ENCODE measurements at regions not wholly inside any gene's neighbourhood (a gene's known extent, or its start where the extent isn't known, plus 50 kb on each side); places are given as distances from the start of the nearest gene placed in this dataset.

- peak overlapping the region; percentile 22 for H4K91ac ChIP-seq (ENCODE audit: insufficient read depth, low read depth, low read length)
- H3K9me3 ChIP-seq (ENCODE audit: control insufficient read depth, insufficient read depth, low read length) = no peaks in the 10 kb centered on the region
- peak overlapping the region; percentile 82; the same call in 2 of the 3 replicates for H2BK15ac ChIP-seq (ENCODE audit: low read depth, low read length)
- H3K4me3 ChIP-seq (ENCODE audit: insufficient read depth, low read depth, low read length) = no peak overlapping the region
- no peak overlapping the region for H3K9ac ChIP-seq (ENCODE audit: low read depth, low read length)
- H3K56ac ChIP-seq (ENCODE audit: extremely low read depth, insufficient read depth, low read length) = no peak overlapping the region
- peak overlapping the region; percentile 88 for H2BK20ac ChIP-seq (ENCODE audit: low read depth, low read length)
- TF ChIP-seq CTCF (conservative IDR thresholded peaks at IDR 0.05; ENCODE audit: low read depth, low read length) = no peak
- no peak for TF ChIP-seq USF2 (IDR thresholded peaks at IDR 0.05; ENCODE audit: low read depth, low read length)
- no peak for TF ChIP-seq ELK1 (IDR thresholded peaks at IDR 0.05; ENCODE audit: borderline replicate concordance, low read depth, low read length)
- TF ChIP-seq RFX5 (IDR thresholded peaks at IDR 0.05; ENCODE audit: low read depth, low read length) = no peak
- TF ChIP-seq RCOR1 (IDR thresholded peaks at IDR 0.05; ENCODE audit: insufficient replicate concordance, low read length) = no peak
- no peak for TF ChIP-seq MXI1 (IDR thresholded peaks at IDR 0.05; ENCODE audit: borderline replicate concordance, low read depth, low read length)
- TF ChIP-seq MAFK (IDR thresholded peaks at IDR 0.05; ENCODE audit: low read depth, low read length) = no peak
- no peak for TF ChIP-seq CEBPB (IDR thresholded peaks at IDR 0.05; ENCODE audit: low read depth, low read length)
- TF ChIP-seq RAD21 (IDR thresholded peaks at IDR 0.05; ENCODE audit: low read length) = no peak
- no peak for TF ChIP-seq MAZ (IDR thresholded peaks at IDR 0.05; ENCODE audit: borderline replicate concordance, low read depth, low read length)
- no peak for TF ChIP-seq BHLHE40 (IDR thresholded peaks at IDR 0.05; ENCODE audit: low read depth, low read length)
- no peak for TF ChIP-seq FOS (IDR thresholded peaks at IDR 0.05; ENCODE audit: low read depth, low read length)
- TF ChIP-seq SMC3 (IDR thresholded peaks at IDR 0.05; ENCODE audit: low read depth, low read length) = no peak
- no peak for TF ChIP-seq NFE2L2 (IDR thresholded peaks at IDR 0.05; ENCODE audit: low read depth, low read length)
- TF ChIP-seq POLR2A (IDR thresholded peaks at IDR 0.05; ENCODE audit: low read depth, low read length) = no peak
- no peak for TF ChIP-seq CHD1 (IDR thresholded peaks at IDR 0.05; ENCODE audit: low read depth, low read length)
- H2BK120ac ChIP-seq (ENCODE audit: low read depth, low read length) = peak overlapping the region; percentile 99
- peak overlapping the region; percentile 88 for H3K18ac ChIP-seq (ENCODE audit: low read depth, low read length)
- dilution Hi-C loops (cut with HindIII; ENCODE audit: low sequenced_read_pairs, unreplicated experiment) = no loop called here
- BruUV-seq (replicated peaks) = no TSS peak
- intact Hi-C loops (cut with micrococcal nuclease) = loop anchor here (10.0 kb wide), 1 partner anchor 530 kb away; the partner anchor contains the start of gene IGFBP3
- no peaks in the 10 kb centered on the region for H3K79me1 ChIP-seq (ENCODE audit: low read depth in 1 of 2, low read length in 2 of 2)
- in situ Hi-C loops (cut with MboI; ENCODE audit: low sequenced_read_pairs) = no loop called here
- peak overlapping the region; percentile 57; the same call in 1 of the 2 replicates for H2AK5ac ChIP-seq (ENCODE audit: low read depth, low read length)
- DNase-seq (peak; percentile 7), ATAC-seq (ENCODE audit: low read depth) (no peak)
- no peak overlapping the region for H2BK5ac ChIP-seq (ENCODE audit: low read depth, low read length, poor library complexity, severe bottlenecking)
- no peak overlapping the region; the same call in 1 of the 2 replicates for H3K23ac ChIP-seq (ENCODE audit: low read depth, low read length)
- no peak overlapping the region for H3K27ac ChIP-seq (ENCODE audit: insufficient read depth, low read length)
- peak overlapping the region; percentile 26 to 28; a peak in 3 of 4 replicates for H4K8ac ChIP-seq (ENCODE audit: low read depth in 2 of 2, low read length in 2 of 2)
- H3K9me1 ChIP-seq (ENCODE audit: insufficient read depth, low read length) = no peaks in the 10 kb centered on the region
- H4K20me1 ChIP-seq (ENCODE audit: insufficient read depth, low read length) = no peaks in the 10 kb centered on the region
- H3K14ac ChIP-seq (replicated peaks; ENCODE audit: low read depth, low read length) = no peak overlapping the region
- H3K4ac ChIP-seq (ENCODE audit: low read depth, low read length) = peak overlapping the region; percentile 94
- no peaks in the 10 kb centered on the region for H3K36me3 ChIP-seq (ENCODE audit: control insufficient read depth, insufficient read depth, low read length)
- H3K4me2 ChIP-seq (ENCODE audit: low read depth, low read length) = no peak overlapping the region
- WGBS, 2 experiments (ENCODE audit: extremely low coverage in 2 of 2, insufficient read length in 1 of 2) = 75% methylated on average over 2 of the region's 2 CpGs; no CpG with 5 or more reads in 1 of the 2 experiments
- H2AK9ac ChIP-seq (replicated peaks; ENCODE audit: low read depth, low read length, poor library complexity) = no peak overlapping the region
- ChIA-PET CTCF (no interaction called here), POLR2A (ENCODE audit: unreplicated experiment) (no interaction called here)
- no peak overlapping the region for H2AFZ ChIP-seq (replicated peaks; ENCODE audit: low read length, poor library complexity)
- no peaks in the 10 kb centered on the region for H3K27me3 ChIP-seq (ENCODE audit: control insufficient read depth, insufficient read depth, low read length)
- peak overlapping the region; percentile 77; the same call in 1 of the 2 replicates for H4K5ac ChIP-seq (ENCODE audit: low read depth, low read length)
- H3K4me1 ChIP-seq (ENCODE audit: control insufficient read depth, insufficient read depth, low read length) = peaks cover 8% of the 10 kb centered on the region; the same call in 1 of the 2 replicates
Observed at GRCh38 chr7:46454816-46455215, 533.7 kb upstream of the IGFBP3 start.

Data from IMR-90 (cell line).